Thyroid gland (tissue), 4 donors: ENCODE measurements at regions not wholly inside any gene's neighbourhood (a gene's known extent, or its start where the extent isn't known, plus 50 kb on each side); places are given as distances from the start of the nearest gene placed in this dataset.

Experiments used
- CTCF ChIP-seq, 6 experiments: fragments of 200-600 bp in 3 of 6; fragments of 450-650 bp in 3 of 6; sonication (generic) in 3 of 6; IDR thresholded peaks; one replicate each; pipeline ENCODE4 v1.5.1; 2016 to 2019; ENCODE audit warnings: antibody characterized with exemption in 6 of 6, mild to moderate bottlenecking in 2 of 6, inconsistent platforms in 1 of 6, moderate library complexity in 1 of 6
- POLR2A ChIP-seq, 2 donors: fragments of 450-650 bp; IDR thresholded peaks; one replicate each; pipeline ENCODE4 v1.6.1; 2017; ENCODE audit warnings: antibody characterized with exemption in 2 of 2, mild to moderate bottlenecking in 2 of 2, moderate library complexity in 1 of 2

- TF ChIP-seq CTCF (IDR thresholded peaks at IDR 0.05) (no peak), POLR2A (IDR thresholded peaks at IDR 0.05) (no peak)
These were observed 773.6 kb upstream of the TENM4 start for GRCh38 chr11:80214413-80214812.
